ENCODE measurements at regions not wholly inside any gene's neighbourhood (a gene's known extent, or its start where the extent isn't known, plus 50 kb on each side); places are given as distances from the start of the nearest gene placed in this dataset.

GRCh38 chr13:104530741-104531140 is 1464.5 kb upstream of the SLC10A2 start:
- no peak for DNase-seq
- Histone ChIP-seq H3K36me3 (replicated peaks in 1 of 2; ENCODE audit: insufficient read depth in 1 of 2, low read depth in 2 of 2) (no peaks in the 10 kb centered on the region), H3K27ac (no peak overlapping the region), H3K4me1 (no peaks in the 10 kb centered on the region), H3K27me3 (no peaks in the 10 kb centered on the region), H3K9me3 (no peaks in the 10 kb centered on the region), H3K4me3 (no peak overlapping the region)
- no peak for ATAC-seq
- TF ChIP-seq POLR2A (IDR thresholded peaks at IDR 0.05): no peak
- TF ChIP-seq CTCF (IDR thresholded peaks at IDR 0.05): no peak
- intact Hi-C loops (cut with DNase I): no loop called here

DNA sequence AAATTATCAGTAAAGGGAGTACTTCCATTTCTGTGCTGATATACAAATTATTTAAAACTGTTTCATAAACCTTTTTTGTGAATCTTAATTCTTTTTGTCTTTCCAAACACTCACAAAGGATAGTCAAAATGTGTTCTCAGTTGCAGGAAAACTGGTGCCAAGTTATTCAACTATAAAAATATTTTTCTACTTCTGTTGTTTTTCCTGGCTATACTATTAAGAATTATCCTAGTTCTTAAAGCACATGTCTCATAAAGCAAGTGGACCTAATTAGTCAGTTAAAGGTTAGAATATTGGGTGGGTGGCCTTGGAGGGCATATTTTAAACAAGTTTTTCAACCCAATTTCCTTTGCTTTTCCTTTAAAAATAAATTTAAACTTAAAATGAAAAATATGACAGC is 1460.3 kb upstream of the SLC10A2 start:
- H3K27me3 ChIP-seq: no peaks in the 10 kb centered on the region
- H3K9me3 ChIP-seq: no peaks in the 10 kb centered on the region
- H3K4me3 ChIP-seq: no peak overlapping the region
- TF ChIP-seq CTCF (IDR thresholded peaks at IDR 0.05) (no peak), POLR2A (IDR thresholded peaks at IDR 0.05) (no peak)
- no peak overlapping the region for H3K27ac ChIP-seq
- intact Hi-C loops (cut with DNase I): no loop called here
- ATAC-seq (no peak), DNase-seq (no peak)
- no peaks in the 10 kb centered on the region for H3K36me3 ChIP-seq (replicated peaks in 1 of 2; ENCODE audit: insufficient read depth in 1 of 2, low read depth in 2 of 2)
- no peaks in the 10 kb centered on the region for H3K4me1 ChIP-seq

DNA sequence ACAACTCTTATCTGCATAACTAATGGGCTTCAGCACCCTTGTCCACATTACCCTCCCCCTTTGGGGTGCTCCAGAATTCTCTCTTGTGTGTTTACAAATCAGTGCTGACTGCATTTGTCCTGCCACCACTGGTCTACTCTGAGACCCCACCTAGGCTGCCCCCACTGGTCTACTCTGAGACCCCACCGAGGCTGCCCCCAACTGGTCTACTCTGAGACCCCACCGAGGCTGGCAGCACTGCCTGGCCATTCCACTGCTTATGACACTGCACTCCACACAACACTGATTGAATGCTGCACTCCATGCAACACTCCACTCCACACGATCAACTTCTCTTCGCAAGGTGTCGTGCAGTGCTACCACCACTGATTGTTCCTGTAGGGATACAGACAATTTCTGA is 1459.2 kb upstream of the SLC10A2 start:
- 90 to 93% methylated on average over 4 to 5 of the region's 5 CpGs for WGBS, 2 donors
- Histone ChIP-seq H3K9me3 (no peaks in the 10 kb centered on the region), H3K27ac (no peak overlapping the region), H3K4me1 (no peaks in the 10 kb centered on the region), H3K27me3 (no peaks in the 10 kb centered on the region), H3K36me3 (replicated peaks in 1 of 2; ENCODE audit: insufficient read depth in 1 of 2, low read depth in 2 of 2) (no peaks in the 10 kb centered on the region), H3K4me3 (no peak overlapping the region)
- intact Hi-C loops (cut with DNase I): no loop called here
- no peak for DNase-seq
- TF ChIP-seq POLR2A (IDR thresholded peaks at IDR 0.05) (no peak), CTCF (IDR thresholded peaks at IDR 0.05) (no peak)
- no peak for ATAC-seq

- no peaks in the 10 kb centered on the region for H3K27me3 ChIP-seq
Observed at GRCh38 chr13:104522235-104523072, 1456.2 kb upstream of the SLC10A2 start.

More at GRCh38 chr13:104522235-104523072, 1456.2 kb upstream of the SLC10A2 start:
- H3K36me3 ChIP-seq (replicated peaks in 1 of 2; ENCODE audit: insufficient read depth in 1 of 2, low read depth in 2 of 2): no peaks in the 10 kb centered on the region
- H3K9me3 ChIP-seq: no peaks in the 10 kb centered on the region
- intact Hi-C loops (cut with DNase I): no loop called here
- no peak overlapping the region for H3K4me3 ChIP-seq
- WGBS, 2 donors: 81 to 94% methylated on average over 21 to 25 of the region's 25 CpGs
- no peak overlapping the region for H3K27ac ChIP-seq
- DNase-seq (no peak), ATAC-seq (no peak)
- H3K4me1 ChIP-seq: no peaks in the 10 kb centered on the region
- no peak for TF ChIP-seq CTCF (IDR thresholded peaks at IDR 0.05)
- TF ChIP-seq POLR2A (IDR thresholded peaks at IDR 0.05): no peak
